ENCODE measurements at regions not wholly inside any gene's neighbourhood (a gene's known extent, or its start where the extent isn't known, plus 50 kb on each side); places are given as distances from the start of the nearest gene placed in this dataset.

- no peak overlapping the region for H3K4me3 ChIP-seq (ENCODE audit: low read length in 3 of 3)
- H3K4me1 ChIP-seq (ENCODE audit: control insufficient read depth in 3 of 3, insufficient read depth in 3 of 3, low read length in 3 of 3) = no peaks in the 10 kb centered on the region
- H3K27ac ChIP-seq (ENCODE audit: low read depth, low read length) = no peak overlapping the region
- H3K36me3 ChIP-seq (ENCODE audit: control insufficient read depth in 3 of 3, insufficient read depth in 3 of 3, low read length in 3 of 3) = no peaks in the 10 kb centered on the region
- no peaks in the 10 kb centered on the region for H3K27me3 ChIP-seq (ENCODE audit: control insufficient read depth in 3 of 3, insufficient read depth in 3 of 3, low read length in 3 of 3)
- no peaks in the 10 kb centered on the region for H3K9me3 ChIP-seq (ENCODE audit: control insufficient read depth in 3 of 3, low read length in 3 of 3)
- H3K9ac ChIP-seq (ENCODE audit: low read depth in 1 of 3, low read length in 3 of 3) = no peak overlapping the region
Measured at GRCh38 chr21:15264084-15264665, 199.4 kb upstream of the NRIP1 start.

GRCh38 chr21:15272171-15272570 lies 207.4 kb upstream of the NRIP1 start:
- Histone ChIP-seq H3K4me1 (ENCODE audit: control insufficient read depth in 3 of 3, insufficient read depth in 3 of 3, low read length in 3 of 3) (no peaks in the 10 kb centered on the region), H3K36me3 (ENCODE audit: control insufficient read depth in 3 of 3, insufficient read depth in 3 of 3, low read length in 3 of 3) (no peaks in the 10 kb centered on the region), H3K9ac (ENCODE audit: low read depth in 1 of 3, low read length in 3 of 3) (no peak overlapping the region), H3K4me3 (ENCODE audit: low read length in 3 of 3) (no peak overlapping the region), H3K27me3 (ENCODE audit: control insufficient read depth in 3 of 3, insufficient read depth in 3 of 3, low read length in 3 of 3) (no peaks in the 10 kb centered on the region), H3K27ac (ENCODE audit: low read depth, low read length) (no peak overlapping the region), H3K9me3 (ENCODE audit: control insufficient read depth in 3 of 3, low read length in 3 of 3) (no peaks in the 10 kb centered on the region)

- Histone ChIP-seq H3K27ac (ENCODE audit: low read depth, low read length) (no peak overlapping the region), H3K4me3 (ENCODE audit: low read length in 3 of 3) (no peak overlapping the region), H3K4me1 (ENCODE audit: control insufficient read depth in 3 of 3, insufficient read depth in 3 of 3, low read length in 3 of 3) (no peaks in the 10 kb centered on the region), H3K9me3 (ENCODE audit: control insufficient read depth in 3 of 3, low read length in 3 of 3) (no peaks in the 10 kb centered on the region), H3K27me3 (ENCODE audit: control insufficient read depth in 3 of 3, insufficient read depth in 3 of 3, low read length in 3 of 3) (no peaks in the 10 kb centered on the region), H3K36me3 (ENCODE audit: control insufficient read depth in 3 of 3, insufficient read depth in 3 of 3, low read length in 3 of 3) (no peaks in the 10 kb centered on the region), H3K9ac (ENCODE audit: low read depth in 1 of 3, low read length in 3 of 3) (no peak overlapping the region)
Measured at GRCh38 chr21:15272591-15272990, 207.8 kb upstream of the NRIP1 start.

- no peaks in the 10 kb centered on the region for H3K36me3 ChIP-seq (ENCODE audit: control insufficient read depth in 3 of 3, insufficient read depth in 3 of 3, low read length in 3 of 3)
- H3K4me3 ChIP-seq (ENCODE audit: low read length in 3 of 3) = no peak overlapping the region
- no peaks in the 10 kb centered on the region for H3K9me3 ChIP-seq (ENCODE audit: control insufficient read depth in 3 of 3, low read length in 3 of 3)
- no peak overlapping the region for H3K27ac ChIP-seq (ENCODE audit: low read depth, low read length)
- H3K9ac ChIP-seq (ENCODE audit: low read depth in 1 of 3, low read length in 3 of 3) = no peak overlapping the region
- H3K4me1 ChIP-seq (ENCODE audit: control insufficient read depth in 3 of 3, insufficient read depth in 3 of 3, low read length in 3 of 3) = no peaks in the 10 kb centered on the region
- H3K27me3 ChIP-seq (ENCODE audit: control insufficient read depth in 3 of 3, insufficient read depth in 3 of 3, low read length in 3 of 3) = no peaks in the 10 kb centered on the region
Measured at GRCh38 chr21:15273244-15273643, 208.4 kb upstream of the NRIP1 start.

GRCh38 chr21:15274701-15275485 lies 210.1 kb upstream of the NRIP1 start:
- Histone ChIP-seq H3K4me1 (ENCODE audit: control insufficient read depth in 3 of 3, insufficient read depth in 3 of 3, low read length in 3 of 3) (no peaks in the 10 kb centered on the region), H3K4me3 (ENCODE audit: low read length in 3 of 3) (no peak overlapping the region), H3K36me3 (ENCODE audit: control insufficient read depth in 3 of 3, insufficient read depth in 3 of 3, low read length in 3 of 3) (no peaks in the 10 kb centered on the region), H3K9ac (ENCODE audit: low read depth in 1 of 3, low read length in 3 of 3) (no peak overlapping the region), H3K9me3 (ENCODE audit: control insufficient read depth in 3 of 3, low read length in 3 of 3) (no peaks in the 10 kb centered on the region), H3K27ac (ENCODE audit: low read depth, low read length) (no peak overlapping the region), H3K27me3 (ENCODE audit: control insufficient read depth in 3 of 3, insufficient read depth in 3 of 3, low read length in 3 of 3) (no peaks in the 10 kb centered on the region)

GRCh38 chr21:15275615-15276235 lies 210.9 kb upstream of the NRIP1 start:
- H3K9ac ChIP-seq (ENCODE audit: low read depth in 1 of 3, low read length in 3 of 3) = no peak overlapping the region
- no peaks in the 10 kb centered on the region for H3K36me3 ChIP-seq (ENCODE audit: control insufficient read depth in 3 of 3, insufficient read depth in 3 of 3, low read length in 3 of 3)
- H3K4me3 ChIP-seq (ENCODE audit: low read length in 3 of 3) = no peak overlapping the region
- H3K27me3 ChIP-seq (ENCODE audit: control insufficient read depth in 3 of 3, insufficient read depth in 3 of 3, low read length in 3 of 3) = no peaks in the 10 kb centered on the region
- no peak overlapping the region for H3K27ac ChIP-seq (ENCODE audit: low read depth, low read length)
- H3K9me3 ChIP-seq (ENCODE audit: control insufficient read depth in 3 of 3, low read length in 3 of 3) = no peaks in the 10 kb centered on the region
- no peaks in the 10 kb centered on the region for H3K4me1 ChIP-seq (ENCODE audit: control insufficient read depth in 3 of 3, insufficient read depth in 3 of 3, low read length in 3 of 3)

- H3K4me1 ChIP-seq (ENCODE audit: control insufficient read depth in 3 of 3, insufficient read depth in 3 of 3, low read length in 3 of 3) = no peaks in the 10 kb centered on the region
- no peaks in the 10 kb centered on the region for H3K9me3 ChIP-seq (ENCODE audit: control insufficient read depth in 3 of 3, low read length in 3 of 3)
- no peak overlapping the region for H3K9ac ChIP-seq (ENCODE audit: low read depth in 1 of 3, low read length in 3 of 3)
- H3K27me3 ChIP-seq (ENCODE audit: control insufficient read depth in 3 of 3, insufficient read depth in 3 of 3, low read length in 3 of 3) = no peaks in the 10 kb centered on the region
- no peak overlapping the region for H3K27ac ChIP-seq (ENCODE audit: low read depth, low read length)
- H3K4me3 ChIP-seq (ENCODE audit: low read length in 3 of 3) = no peak overlapping the region
- no peaks in the 10 kb centered on the region for H3K36me3 ChIP-seq (ENCODE audit: control insufficient read depth in 3 of 3, insufficient read depth in 3 of 3, low read length in 3 of 3)
Measured at GRCh38 chr21:15276243-15276642, 211.4 kb upstream of the NRIP1 start.

- Histone ChIP-seq H3K27ac (ENCODE audit: low read depth, low read length) (no peak overlapping the region), H3K36me3 (ENCODE audit: control insufficient read depth in 3 of 3, insufficient read depth in 3 of 3, low read length in 3 of 3) (no peaks in the 10 kb centered on the region), H3K9ac (ENCODE audit: low read depth in 1 of 3, low read length in 3 of 3) (no peak overlapping the region), H3K9me3 (ENCODE audit: control insufficient read depth in 3 of 3, low read length in 3 of 3) (no peaks in the 10 kb centered on the region), H3K27me3 (ENCODE audit: control insufficient read depth in 3 of 3, insufficient read depth in 3 of 3, low read length in 3 of 3) (no peaks in the 10 kb centered on the region), H3K4me1 (ENCODE audit: control insufficient read depth in 3 of 3, insufficient read depth in 3 of 3, low read length in 3 of 3) (no peaks in the 10 kb centered on the region), H3K4me3 (ENCODE audit: low read length in 3 of 3) (no peak overlapping the region)
Measured at GRCh38 chr21:15277466-15277865, 212.7 kb upstream of the NRIP1 start.

- Histone ChIP-seq H3K4me1 (ENCODE audit: control insufficient read depth in 3 of 3, insufficient read depth in 3 of 3, low read length in 3 of 3) (no peaks in the 10 kb centered on the region), H3K9me3 (ENCODE audit: control insufficient read depth in 3 of 3, low read length in 3 of 3) (no peaks in the 10 kb centered on the region), H3K36me3 (ENCODE audit: control insufficient read depth in 3 of 3, insufficient read depth in 3 of 3, low read length in 3 of 3) (no peaks in the 10 kb centered on the region), H3K4me3 (ENCODE audit: low read length in 3 of 3) (no peak overlapping the region), H3K27me3 (ENCODE audit: control insufficient read depth in 3 of 3, insufficient read depth in 3 of 3, low read length in 3 of 3) (no peaks in the 10 kb centered on the region), H3K27ac (ENCODE audit: low read depth, low read length) (no peak overlapping the region), H3K9ac (ENCODE audit: low read depth in 1 of 3, low read length in 3 of 3) (no peak overlapping the region)
Measured at GRCh38 chr21:15278279-15278678, 213.5 kb upstream of the NRIP1 start.

- Histone ChIP-seq H3K27ac (ENCODE audit: low read depth, low read length) (no peak overlapping the region), H3K36me3 (ENCODE audit: control insufficient read depth in 3 of 3, insufficient read depth in 3 of 3, low read length in 3 of 3) (no peaks in the 10 kb centered on the region), H3K27me3 (ENCODE audit: control insufficient read depth in 3 of 3, insufficient read depth in 3 of 3, low read length in 3 of 3) (no peaks in the 10 kb centered on the region), H3K9ac (ENCODE audit: low read depth in 1 of 3, low read length in 3 of 3) (no peak overlapping the region), H3K4me3 (ENCODE audit: low read length in 3 of 3) (no peak overlapping the region), H3K9me3 (ENCODE audit: control insufficient read depth in 3 of 3, low read length in 3 of 3) (no peaks in the 10 kb centered on the region), H3K4me1 (ENCODE audit: control insufficient read depth in 3 of 3, insufficient read depth in 3 of 3, low read length in 3 of 3) (peaks cover 0 to 1% (median 0%) of the 10 kb centered on the region in 3 donors)
Measured at GRCh38 chr21:15278851-15279250, 214.1 kb upstream of the NRIP1 start.

All from skeletal muscle tissue (tissue), 3 donors.